HFF-Myc (cell line): ENCODE measurements at regions not wholly inside any gene's neighbourhood (a gene's known extent, or its start where the extent isn't known, plus 50 kb on each side); places are given as distances from the start of the nearest gene placed in this dataset.

ENCODE experiments used
- DNase-seq: peaks from one replicate; pipeline ENCODE4 v3.0.0-alpha.2; 2011; ENCODE audit warnings: low read depth; ENCODE audit errors: extremely low read depth
- H3K4me3 ChIP-seq: replicated peaks from 2 replicates; pipeline ENCODE4 v1.5.1; 2011; ENCODE audit warnings: low read depth, mild to moderate bottlenecking, control low read depth, low read length
- TF ChIP-seq, protein P1 (sequence below): IDR thresholded peaks from 2 replicates; pipeline ENCODE4 v1.5.1; 2012; ENCODE audit warnings: mild to moderate bottlenecking, low read depth, low read length, control low read depth; ENCODE audit errors: missing control alignments

DNA sequence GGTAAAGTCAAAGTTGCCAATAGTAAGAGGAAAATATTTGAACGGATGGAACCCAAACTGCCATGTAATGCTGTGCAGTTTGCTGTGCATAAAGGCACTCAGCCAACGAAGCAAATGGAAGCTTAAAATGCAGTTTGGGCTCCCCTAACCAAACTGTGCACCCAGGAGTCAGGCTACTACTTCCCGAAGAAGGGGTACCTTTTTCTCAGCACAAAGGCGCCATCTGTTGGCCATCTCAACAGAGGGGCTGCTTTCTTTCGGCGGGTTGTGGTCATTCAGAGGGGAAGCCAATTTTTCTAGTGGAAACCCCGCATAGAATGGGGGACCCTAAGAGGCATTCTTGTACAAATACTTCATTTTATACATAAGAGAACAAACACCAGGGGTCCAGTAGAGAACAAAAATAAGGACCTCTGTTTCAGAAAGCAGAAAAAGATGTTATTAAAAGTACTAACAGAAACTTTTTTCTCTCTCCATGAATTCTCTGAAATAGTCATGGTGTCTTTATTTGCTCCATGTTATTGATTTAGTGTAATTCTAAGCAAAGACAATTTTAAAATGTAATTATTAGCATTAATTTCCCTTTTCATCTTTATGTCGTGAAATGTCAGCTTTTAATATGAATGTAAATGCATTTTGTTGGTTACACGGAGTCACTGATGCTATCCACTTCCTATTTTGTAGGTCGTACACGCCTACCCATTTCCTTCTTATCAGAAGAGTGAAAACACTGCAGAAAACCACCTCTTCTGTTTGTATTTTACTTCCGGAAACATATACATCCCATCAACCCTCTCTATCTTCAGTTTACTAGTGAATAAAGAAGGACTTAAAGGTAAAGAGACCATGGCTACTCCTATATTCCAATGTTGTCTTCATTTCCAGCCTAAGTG lies 453.3 kb downstream of the KCNJ2 start:
- DNase-seq, result no peak
- no peak overlapping the region for H3K4me3 ChIP-seq
- TF ChIP-seq, protein P1, sequence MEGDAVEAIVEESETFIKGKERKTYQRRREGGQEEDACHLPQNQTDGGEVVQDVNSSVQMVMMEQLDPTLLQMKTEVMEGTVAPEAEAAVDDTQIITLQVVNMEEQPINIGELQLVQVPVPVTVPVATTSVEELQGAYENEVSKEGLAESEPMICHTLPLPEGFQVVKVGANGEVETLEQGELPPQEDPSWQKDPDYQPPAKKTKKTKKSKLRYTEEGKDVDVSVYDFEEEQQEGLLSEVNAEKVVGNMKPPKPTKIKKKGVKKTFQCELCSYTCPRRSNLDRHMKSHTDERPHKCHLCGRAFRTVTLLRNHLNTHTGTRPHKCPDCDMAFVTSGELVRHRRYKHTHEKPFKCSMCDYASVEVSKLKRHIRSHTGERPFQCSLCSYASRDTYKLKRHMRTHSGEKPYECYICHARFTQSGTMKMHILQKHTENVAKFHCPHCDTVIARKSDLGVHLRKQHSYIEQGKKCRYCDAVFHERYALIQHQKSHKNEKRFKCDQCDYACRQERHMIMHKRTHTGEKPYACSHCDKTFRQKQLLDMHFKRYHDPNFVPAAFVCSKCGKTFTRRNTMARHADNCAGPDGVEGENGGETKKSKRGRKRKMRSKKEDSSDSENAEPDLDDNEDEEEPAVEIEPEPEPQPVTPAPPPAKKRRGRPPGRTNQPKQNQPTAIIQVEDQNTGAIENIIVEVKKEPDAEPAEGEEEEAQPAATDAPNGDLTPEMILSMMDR, result peak; percentile 60

DNA sequence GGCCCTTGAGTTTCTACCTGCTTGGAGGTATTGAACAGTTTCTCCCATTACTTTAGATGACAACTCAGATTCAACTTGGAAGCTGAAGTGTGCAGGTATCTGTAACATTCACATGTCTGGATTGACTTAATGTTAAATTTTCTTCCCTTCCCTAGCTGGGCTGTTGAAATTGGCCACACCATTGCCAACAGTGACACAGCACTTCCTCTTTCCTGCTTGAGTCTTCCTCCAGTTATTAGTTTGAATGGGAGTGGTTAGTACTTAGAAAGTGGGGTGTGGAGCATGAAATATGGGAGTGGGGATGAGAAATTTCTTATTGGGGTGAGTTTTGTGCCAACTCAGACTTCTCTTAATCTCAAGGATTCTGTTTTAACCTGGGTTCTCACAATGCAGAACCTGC lies 454.9 kb downstream of the KCNJ2 start:
- no peak for DNase-seq
- TF ChIP-seq, protein P1, result no peak

DNA sequence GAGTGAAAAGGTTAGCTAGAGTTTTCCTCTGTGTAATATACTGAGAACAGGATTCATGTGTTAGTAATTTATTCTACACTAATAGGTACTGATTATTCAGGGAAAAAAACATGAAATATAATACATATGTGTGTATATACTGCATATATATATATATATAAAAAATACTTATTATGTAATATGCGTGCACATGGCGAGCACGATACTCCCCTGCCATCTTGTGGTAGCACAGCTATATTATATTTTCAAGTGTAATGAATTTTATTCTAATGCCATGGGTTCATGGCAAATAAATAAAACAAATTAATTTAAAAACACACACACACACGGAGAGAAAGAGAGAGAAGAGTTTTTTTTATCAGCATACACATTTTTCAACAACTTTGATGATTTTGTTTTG lies 460.6 kb downstream of the KCNJ2 start:
- no peak for DNase-seq
- no peak overlapping the region for H3K4me3 ChIP-seq
- TF ChIP-seq, protein P1, result no peak

More for the DNA sequence above, 454.9 kb downstream of the KCNJ2 start:
- H3K4me3 ChIP-seq, result no peak overlapping the region

DNA sequence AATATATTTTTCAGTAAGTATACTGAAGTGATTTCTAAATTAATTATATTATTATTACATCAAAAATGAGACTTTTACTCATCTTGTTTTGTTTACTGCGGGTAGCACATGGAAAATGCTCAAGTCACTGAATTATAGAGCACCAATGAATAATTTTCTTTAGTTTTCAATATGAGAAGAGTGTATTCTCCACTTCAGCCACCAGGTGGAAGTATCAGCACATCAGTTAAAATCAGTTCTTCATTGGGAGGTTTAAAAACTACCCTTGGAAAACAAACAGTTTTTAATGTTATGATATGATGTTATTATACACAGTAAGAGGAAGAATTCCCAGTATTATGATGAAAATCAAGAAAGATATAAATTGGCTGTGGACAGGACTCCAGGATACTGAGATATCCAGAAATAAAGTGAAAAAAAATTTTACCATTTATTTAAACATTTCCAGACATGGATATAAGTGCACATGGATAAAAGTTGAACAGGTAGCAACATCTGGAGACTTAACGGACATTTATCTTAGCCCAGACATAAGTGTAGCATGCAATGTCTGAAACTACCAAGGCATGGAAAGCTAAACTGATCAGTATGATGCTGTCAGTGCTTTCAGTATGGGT lies 467.3 kb downstream of the KCNJ2 start:
- DNase-seq, result peak; percentile 16
- TF ChIP-seq, protein P1, result peak; percentile 41
- no peak overlapping the region for H3K4me3 ChIP-seq

DNA sequence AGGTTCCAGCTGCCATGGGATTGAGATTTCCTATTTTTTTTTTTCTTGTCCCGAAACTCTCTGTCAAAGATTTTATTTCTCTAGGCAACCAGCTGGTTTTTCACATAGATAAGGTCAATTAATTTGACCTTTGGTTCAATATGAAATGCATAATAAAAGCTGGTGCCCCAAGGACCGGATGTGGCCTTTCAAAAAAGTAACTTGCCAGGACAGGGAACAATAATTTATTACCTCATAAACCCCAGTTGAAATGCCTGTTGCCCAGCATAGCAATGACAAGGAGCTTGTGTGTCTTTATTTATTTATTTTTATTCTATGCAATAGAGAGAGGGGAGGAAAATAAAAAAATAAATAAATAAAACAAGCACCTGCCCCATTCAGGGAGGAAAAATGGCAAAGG lies 472.7 kb downstream of the KCNJ2 start:
- DNase-seq, result no peak
- H3K4me3 ChIP-seq, result no peak overlapping the region
- TF ChIP-seq, protein P1, result no peak

GRCh38 chr17:70644096-70644495 lies 474.8 kb downstream of the KCNJ2 start:
- TF ChIP-seq, protein P1, result no peak
- no peak for DNase-seq
- H3K4me3 ChIP-seq, result no peak overlapping the region
